HL-60/S4 (cell line): ENCODE measurements at regions not wholly inside any gene's neighbourhood (a gene's known extent, or its start where the extent isn't known, plus 50 kb on each side); places are given as distances from the start of the nearest gene placed in this dataset.
"Not testable (repeated sequence)": the region's sequence is repeated elsewhere in the genome, so short reads cannot be mapped to it uniquely, and the experiment has no call there.

ENCODE experiments used
- in situ Hi-C: fragments of 300-500 bp; cut with MboI; formaldehyde crosslinking; loops from 2 replicates; pipeline ENCODE4 v1.14.3; 2022; ENCODE audit warnings: low sequenced_read_pairs

GRCh38 chr15:39254181-39254580 lies 326.7 kb upstream of the THBS1 start:
- in situ Hi-C loops: no loop called here

DNA sequence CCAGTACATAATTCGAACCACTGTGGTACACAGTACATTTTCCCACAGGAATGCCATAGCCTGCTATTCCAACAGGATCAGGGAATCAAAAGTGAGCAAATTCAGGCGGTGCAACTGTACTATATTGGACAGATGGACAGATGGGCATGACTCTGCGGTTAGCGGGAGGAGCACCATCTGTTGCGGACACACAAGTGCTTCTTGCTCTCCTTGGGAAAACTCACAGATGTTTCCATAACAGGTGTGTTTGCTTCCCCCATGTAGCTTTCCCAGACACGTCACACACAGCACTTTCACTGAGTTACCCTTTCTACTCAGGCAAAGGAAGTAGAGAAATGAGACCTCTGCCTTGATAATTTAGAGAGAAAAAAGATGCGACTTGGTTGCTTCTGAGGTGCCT lies 325.1 kb upstream of the THBS1 start:
- in situ Hi-C loops: no loop called here

GRCh38 chr15:39260391-39260790 lies 320.5 kb upstream of the THBS1 start:
- in situ Hi-C loops: no loop called here

GRCh38 chr15:39260791-39261190 lies 320.1 kb upstream of the THBS1 start:
- in situ Hi-C loops: no loop called here

- in situ Hi-C loops: not testable (repeated sequence)
Observed at GRCh38 chr15:39261397-39262183, 319.3 kb upstream of the THBS1 start.

DNA sequence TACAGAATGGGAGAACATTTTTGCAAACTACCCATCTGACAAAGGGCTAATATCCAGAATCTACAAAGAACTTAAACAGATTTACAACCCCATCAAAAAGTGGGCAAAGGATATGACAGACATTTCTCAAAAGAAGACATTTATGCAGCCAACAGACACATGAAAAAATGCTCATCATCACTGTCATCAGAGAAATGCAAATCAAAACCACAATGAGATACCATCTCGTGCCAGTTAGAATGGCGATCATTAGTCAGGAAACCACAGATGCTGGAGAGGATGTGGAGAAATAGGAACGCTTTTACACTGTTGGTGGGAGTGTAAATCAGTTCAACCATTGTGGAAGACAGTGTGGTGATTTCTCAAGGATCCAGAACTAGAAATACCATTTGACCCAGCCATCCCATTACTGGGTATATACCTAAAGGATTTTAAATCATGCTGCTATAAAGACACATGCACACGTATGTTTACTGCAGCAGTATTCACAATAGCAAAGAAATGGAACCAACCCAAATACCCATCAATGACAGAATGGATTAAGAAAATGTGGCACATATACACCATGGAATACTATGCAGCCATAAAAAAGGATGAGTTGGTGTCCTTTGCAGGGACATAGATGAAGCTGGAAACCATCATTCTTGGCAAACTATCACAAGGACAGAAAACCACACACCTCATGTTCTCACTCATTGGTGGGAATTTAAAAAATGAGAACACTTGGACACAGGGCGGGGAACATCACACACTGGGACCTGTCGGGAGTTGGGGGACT lies 317.7 kb upstream of the THBS1 start:
- in situ Hi-C loops: not testable (repeated sequence)

GRCh38 chr15:39265261-39265660 lies 315.6 kb upstream of the THBS1 start:
- in situ Hi-C loops: no loop called here

DNA sequence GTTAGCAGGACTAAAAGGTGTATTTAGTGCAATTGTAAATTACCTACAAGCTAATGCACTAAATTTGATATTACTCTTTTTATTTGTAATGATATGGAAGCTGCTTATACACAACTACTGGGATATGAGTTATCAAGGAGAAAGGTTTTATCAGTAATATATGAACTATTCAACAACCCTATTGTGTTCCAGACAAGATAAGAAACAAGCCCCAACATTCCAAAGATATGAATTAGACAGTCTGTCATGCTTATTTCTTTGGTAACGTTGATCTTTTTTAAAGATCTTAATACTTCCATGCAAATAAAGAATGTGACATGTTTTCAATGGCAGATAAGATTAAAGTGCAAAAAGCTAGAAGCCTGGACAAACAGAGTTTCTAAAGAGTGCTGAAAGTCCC lies 314.0 kb upstream of the THBS1 start:
- in situ Hi-C loops: no loop called here

- in situ Hi-C loops: no loop called here
Observed at GRCh38 chr15:39267685-39268084, 313.2 kb upstream of the THBS1 start.

- in situ Hi-C loops: no loop called here
Observed at GRCh38 chr15:39269352-39269751, 311.5 kb upstream of the THBS1 start.

- in situ Hi-C loops: no loop called here
Observed at GRCh38 chr15:39269821-39270220, 311.1 kb upstream of the THBS1 start.

GRCh38 chr15:39270221-39270855 lies 310.5 kb upstream of the THBS1 start:
- in situ Hi-C loops: no loop called here

- in situ Hi-C loops: no loop called here
Observed at GRCh38 chr15:39270934-39271333, 309.9 kb upstream of the THBS1 start.

DNA sequence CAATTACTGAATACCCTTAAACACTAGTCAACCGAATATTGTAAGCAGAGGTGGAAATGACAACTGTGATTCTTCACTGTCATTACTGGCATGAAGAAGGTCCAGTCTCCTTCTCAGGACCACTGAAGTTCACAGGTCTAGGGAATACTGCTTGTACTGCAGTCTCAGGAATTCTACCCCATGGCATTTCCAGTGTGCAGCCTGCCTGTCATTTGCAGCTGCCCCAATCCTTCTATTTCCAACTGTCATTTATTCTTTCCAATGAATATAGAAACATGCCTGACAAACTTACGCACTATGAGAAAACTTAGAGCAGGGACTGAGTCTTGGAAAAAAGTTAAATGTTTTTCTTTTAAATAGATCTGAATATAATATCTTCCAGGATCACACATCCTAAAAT lies 308.0 kb upstream of the THBS1 start:
- in situ Hi-C loops: no loop called here

DNA sequence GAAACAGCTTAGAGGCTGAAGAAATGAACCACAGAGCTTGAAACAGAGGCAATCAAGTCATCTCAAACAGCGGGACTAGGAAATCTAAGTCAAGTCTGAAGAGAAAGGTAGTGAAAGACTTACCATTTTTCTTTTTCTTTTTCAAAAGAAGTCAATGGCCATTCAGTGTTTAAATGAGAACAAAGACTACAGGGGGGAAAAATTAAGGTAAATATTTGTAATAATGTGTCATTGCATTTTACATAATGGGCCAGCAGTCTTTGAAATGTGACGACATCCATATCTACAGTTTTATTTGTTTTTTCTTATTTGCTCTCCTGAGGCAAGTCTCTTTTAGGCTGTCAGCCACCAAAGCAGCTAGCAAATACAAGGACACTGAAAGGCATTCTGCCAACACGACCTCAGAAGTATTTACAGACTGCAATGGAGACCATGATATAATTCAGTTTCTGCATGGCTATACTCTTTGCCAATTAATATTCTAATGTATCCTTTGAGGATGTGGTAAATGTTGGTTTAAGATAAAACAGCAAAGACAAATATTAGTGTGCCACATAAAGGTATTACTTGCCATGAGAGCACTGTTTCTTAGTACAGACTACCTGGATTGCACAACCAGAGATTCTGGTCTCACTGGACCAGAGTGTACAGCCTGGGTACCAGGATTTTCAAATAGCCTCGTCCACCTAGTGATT lies 307.0 kb upstream of the THBS1 start:
- in situ Hi-C loops: no loop called here

- in situ Hi-C loops: no loop called here
Observed at GRCh38 chr15:39275066-39275465, 305.8 kb upstream of the THBS1 start.

- in situ Hi-C loops: no loop called here
Observed at GRCh38 chr15:39279311-39279710, 301.6 kb upstream of the THBS1 start.

DNA sequence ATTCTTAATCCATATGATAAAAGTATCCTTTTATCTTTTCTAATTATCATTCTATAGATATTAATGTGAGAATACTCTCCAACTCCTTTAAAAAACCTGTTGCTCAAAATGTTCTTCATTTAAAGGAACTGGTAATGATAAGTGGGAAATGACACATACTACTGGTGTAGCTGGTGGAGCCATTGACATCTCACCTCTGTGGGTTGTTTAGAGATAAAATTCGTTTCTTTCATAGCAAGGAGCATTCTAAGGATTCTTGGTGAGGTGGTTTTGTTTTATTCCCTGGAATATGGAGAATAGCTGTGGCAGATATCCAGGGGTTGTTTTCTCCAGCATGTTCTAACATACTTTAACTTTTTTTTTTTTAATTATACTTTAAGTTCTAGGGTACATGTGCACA lies 299.8 kb upstream of the THBS1 start:
- in situ Hi-C loops: no loop called here

DNA sequence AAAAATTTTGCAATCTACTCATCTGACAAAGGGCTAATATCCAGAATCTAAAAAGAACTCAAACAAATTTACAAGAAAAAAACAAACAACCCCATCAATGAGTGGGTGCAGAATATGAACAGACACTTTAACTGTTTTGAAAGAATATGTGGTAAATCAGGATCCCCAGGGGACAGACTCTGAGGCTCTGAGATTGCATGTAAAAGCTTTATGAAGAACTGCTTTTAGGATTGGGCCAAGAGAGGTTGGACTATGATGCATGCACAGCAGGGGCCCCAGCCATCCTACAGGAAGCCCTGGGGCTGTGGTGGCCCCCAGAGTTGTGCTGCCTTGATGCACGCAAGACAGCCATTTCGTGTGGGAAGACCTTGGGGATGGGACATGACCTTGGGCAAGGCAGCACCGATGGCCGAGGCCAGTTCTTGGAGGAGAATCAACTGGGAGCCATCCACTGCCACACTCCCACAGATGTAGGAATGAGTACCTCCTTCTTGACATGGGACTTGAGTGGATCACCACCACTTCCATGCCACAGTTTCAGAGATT lies 298.1 kb upstream of the THBS1 start:
- in situ Hi-C loops: no loop called here

DNA sequence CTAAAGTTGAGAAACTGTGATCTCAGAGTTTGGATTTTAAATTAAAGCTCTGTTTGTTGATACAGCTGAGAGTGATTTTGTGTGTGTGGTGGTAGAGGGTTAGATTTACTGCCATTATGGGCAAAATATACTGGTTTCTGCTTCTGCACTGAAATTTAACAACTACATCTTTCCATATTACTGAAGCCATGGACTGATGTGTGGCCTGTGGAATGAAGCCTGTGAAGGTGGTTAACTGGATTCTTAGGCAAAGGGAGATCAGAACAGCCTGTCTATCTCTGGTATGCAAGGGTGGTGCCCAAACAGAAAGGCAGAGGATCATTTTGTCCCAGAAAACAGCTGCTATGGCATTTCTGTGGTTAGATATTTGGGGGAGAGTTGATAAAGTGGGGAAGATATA lies 297.3 kb upstream of the THBS1 start:
- in situ Hi-C loops: no loop called here

- in situ Hi-C loops: no loop called here
Observed at GRCh38 chr15:39285071-39285470, 295.8 kb upstream of the THBS1 start.
